C4-2B (cell line): ENCODE measurements at regions not wholly inside any gene's neighbourhood (a gene's known extent, or its start where the extent isn't known, plus 50 kb on each side); places are given as distances from the start of the nearest gene placed in this dataset.

Experiments
- ZFX ChIP-seq: fragments of 450-650 bp; IDR thresholded peaks from 2 replicates; pipeline ENCODE4 v1.6.1; 2017
- TF ChIP-seq, protein P1 (sequence below): fragments of 450-650 bp; conservative IDR thresholded peaks from 2 replicates; pipeline ENCODE4 v1.5.1; 2017; ENCODE audit warnings: mild to moderate bottlenecking

DNA sequence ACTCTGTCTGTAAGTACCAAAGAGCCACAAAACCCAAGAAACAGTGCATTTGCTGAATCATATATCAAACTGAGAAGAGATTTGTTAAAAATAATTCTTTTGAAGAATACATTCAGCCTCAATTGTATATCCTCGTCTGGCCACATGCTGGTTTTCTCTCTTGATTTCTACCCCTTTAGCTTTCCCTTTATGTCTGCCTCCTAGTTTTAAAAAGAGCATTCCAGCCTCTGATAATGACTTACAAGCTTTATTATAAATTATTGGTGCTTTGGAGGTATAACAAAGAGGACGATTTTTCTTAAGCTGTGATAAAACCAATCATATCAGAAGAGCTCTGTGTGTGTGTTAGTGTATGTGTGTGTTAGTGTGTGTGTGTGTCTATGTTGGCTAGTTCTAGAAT lies 70.4 kb upstream of the ROBO2 start:
- TF ChIP-seq, protein P1, sequence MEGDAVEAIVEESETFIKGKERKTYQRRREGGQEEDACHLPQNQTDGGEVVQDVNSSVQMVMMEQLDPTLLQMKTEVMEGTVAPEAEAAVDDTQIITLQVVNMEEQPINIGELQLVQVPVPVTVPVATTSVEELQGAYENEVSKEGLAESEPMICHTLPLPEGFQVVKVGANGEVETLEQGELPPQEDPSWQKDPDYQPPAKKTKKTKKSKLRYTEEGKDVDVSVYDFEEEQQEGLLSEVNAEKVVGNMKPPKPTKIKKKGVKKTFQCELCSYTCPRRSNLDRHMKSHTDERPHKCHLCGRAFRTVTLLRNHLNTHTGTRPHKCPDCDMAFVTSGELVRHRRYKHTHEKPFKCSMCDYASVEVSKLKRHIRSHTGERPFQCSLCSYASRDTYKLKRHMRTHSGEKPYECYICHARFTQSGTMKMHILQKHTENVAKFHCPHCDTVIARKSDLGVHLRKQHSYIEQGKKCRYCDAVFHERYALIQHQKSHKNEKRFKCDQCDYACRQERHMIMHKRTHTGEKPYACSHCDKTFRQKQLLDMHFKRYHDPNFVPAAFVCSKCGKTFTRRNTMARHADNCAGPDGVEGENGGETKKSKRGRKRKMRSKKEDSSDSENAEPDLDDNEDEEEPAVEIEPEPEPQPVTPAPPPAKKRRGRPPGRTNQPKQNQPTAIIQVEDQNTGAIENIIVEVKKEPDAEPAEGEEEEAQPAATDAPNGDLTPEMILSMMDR: no peak
- no peak for TF ChIP-seq ZFX
